ENCODE measurements at regions not wholly inside any gene's neighbourhood (a gene's known extent, or its start where the extent isn't known, plus 50 kb on each side); places are given as distances from the start of the nearest gene placed in this dataset.
"Not testable (repeated sequence)": the region's sequence is repeated elsewhere in the genome, so short reads cannot be mapped to it uniquely, and the experiment has no call there.

GRCh38 chr16:62821824-62822223 is 785.6 kb upstream of the CDH8 start:
- no peak overlapping the region for H3K27ac ChIP-seq
- no peaks in the 10 kb centered on the region for H3K36me3 ChIP-seq
- no peaks in the 10 kb centered on the region for H3K9me3 ChIP-seq
- ATAC-seq (no peak), FAIRE-seq (no peak), DNase-seq (no peak)
- no peaks in the 10 kb centered on the region for H3K4me1 ChIP-seq
- TF ChIP-seq, protein P1, sequence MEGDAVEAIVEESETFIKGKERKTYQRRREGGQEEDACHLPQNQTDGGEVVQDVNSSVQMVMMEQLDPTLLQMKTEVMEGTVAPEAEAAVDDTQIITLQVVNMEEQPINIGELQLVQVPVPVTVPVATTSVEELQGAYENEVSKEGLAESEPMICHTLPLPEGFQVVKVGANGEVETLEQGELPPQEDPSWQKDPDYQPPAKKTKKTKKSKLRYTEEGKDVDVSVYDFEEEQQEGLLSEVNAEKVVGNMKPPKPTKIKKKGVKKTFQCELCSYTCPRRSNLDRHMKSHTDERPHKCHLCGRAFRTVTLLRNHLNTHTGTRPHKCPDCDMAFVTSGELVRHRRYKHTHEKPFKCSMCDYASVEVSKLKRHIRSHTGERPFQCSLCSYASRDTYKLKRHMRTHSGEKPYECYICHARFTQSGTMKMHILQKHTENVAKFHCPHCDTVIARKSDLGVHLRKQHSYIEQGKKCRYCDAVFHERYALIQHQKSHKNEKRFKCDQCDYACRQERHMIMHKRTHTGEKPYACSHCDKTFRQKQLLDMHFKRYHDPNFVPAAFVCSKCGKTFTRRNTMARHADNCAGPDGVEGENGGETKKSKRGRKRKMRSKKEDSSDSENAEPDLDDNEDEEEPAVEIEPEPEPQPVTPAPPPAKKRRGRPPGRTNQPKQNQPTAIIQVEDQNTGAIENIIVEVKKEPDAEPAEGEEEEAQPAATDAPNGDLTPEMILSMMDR (IDR thresholded peaks at IDR 0.05): no peak
- no peaks in the 10 kb centered on the region for H3K27me3 ChIP-seq
- intact Hi-C loops (cut with DNase I): no loop called here
- H3K4me3 ChIP-seq: no peak overlapping the region
- 76 to 86% methylated on average over 2 of the region's 2 CpGs for WGBS, 2 donors

DNA sequence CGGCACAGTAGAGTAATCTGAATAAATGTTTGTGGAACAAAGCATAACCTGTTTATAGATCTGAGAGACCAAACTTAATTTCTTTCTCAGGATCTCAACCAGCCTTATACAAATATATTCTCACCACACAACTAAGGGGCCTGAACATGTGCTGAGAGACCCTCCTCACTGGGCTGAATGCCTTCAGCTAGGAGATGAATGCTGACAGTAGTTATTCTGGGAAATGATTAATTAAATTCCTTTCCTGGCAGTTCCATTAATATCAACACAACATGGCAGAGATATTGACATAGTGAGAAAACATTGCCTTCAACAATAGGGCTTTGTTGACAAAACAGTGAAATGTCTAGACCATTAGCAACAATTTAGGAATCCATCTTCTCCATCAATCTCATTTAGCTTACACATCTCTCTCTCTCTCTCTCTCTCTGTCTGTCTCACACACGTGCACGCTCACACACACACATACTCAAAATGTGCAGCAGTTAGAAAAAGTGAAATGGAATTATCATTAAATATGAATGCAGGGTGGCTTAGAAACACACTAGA is 780.8 kb upstream of the CDH8 start:
- H3K4me3 ChIP-seq: no peak overlapping the region
- 15 to 20% methylated on average over 3 of the region's 3 CpGs for WGBS, 2 donors
- H3K9me3 ChIP-seq: no peaks in the 10 kb centered on the region
- no peak overlapping the region for H3K27ac ChIP-seq
- FAIRE-seq (no peak), ATAC-seq (no peak), DNase-seq (no peak)
- no peaks in the 10 kb centered on the region for H3K27me3 ChIP-seq
- no peaks in the 10 kb centered on the region for H3K4me1 ChIP-seq
- H3K36me3 ChIP-seq: no peaks in the 10 kb centered on the region
- intact Hi-C loops (cut with DNase I): no loop called here
- TF ChIP-seq, protein P1 (IDR thresholded peaks at IDR 0.05): no peak

DNA sequence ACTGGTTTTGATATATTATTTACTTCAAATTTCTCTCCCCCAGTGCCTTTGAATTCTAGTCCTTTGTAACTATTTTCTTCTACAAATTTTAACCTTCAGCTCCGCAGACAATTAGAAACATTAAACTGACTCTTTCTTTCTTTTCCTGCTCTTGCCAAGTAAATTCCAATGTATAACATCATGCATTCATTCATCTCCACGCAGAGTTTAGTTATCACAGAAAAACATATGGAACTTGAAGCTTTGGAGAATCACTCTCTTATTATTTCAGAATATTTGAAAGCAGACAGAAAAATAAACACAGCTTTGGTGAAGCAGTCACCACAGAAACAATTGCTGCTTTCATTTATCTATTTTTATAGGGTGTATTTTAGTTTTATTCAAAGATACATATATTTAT is 778.7 kb upstream of the CDH8 start:
- no peak for FAIRE-seq
- TF ChIP-seq, protein P1 (IDR thresholded peaks at IDR 0.05): no peak
- no peaks in the 10 kb centered on the region for H3K9me3 ChIP-seq
- H3K36me3 ChIP-seq: no peaks in the 10 kb centered on the region
- no peaks in the 10 kb centered on the region for H3K27me3 ChIP-seq
- ATAC-seq: no peak
- intact Hi-C loops (cut with DNase I): no loop called here
- no peak overlapping the region for H3K27ac ChIP-seq
- H3K4me1 ChIP-seq: no peaks in the 10 kb centered on the region
- WGBS, 2 donors: 55 to 68% methylated on average over 2 of the region's 2 CpGs
- no peak for DNase-seq
- H3K4me3 ChIP-seq: no peak overlapping the region

GRCh38 chr16:62805221-62805857 is 769.1 kb upstream of the CDH8 start:
- Histone ChIP-seq H3K36me3 (no peaks in the 10 kb centered on the region), H3K27me3 (no peaks in the 10 kb centered on the region), H3K9me3 (no peaks in the 10 kb centered on the region), H3K4me3 (no peak overlapping the region), H3K4me1 (no peaks in the 10 kb centered on the region), H3K27ac (no peak overlapping the region)
- no peak for FAIRE-seq
- TF ChIP-seq, protein P1 (IDR thresholded peaks at IDR 0.05): no peak
- WGBS, 2 donors: 44% methylated on average over 4 of the region's 4 CpGs
- no peak for DNase-seq
- peak in 1 of 4 donors; percentile 21 for ATAC-seq
- intact Hi-C loops (cut with DNase I): no loop called here

DNA sequence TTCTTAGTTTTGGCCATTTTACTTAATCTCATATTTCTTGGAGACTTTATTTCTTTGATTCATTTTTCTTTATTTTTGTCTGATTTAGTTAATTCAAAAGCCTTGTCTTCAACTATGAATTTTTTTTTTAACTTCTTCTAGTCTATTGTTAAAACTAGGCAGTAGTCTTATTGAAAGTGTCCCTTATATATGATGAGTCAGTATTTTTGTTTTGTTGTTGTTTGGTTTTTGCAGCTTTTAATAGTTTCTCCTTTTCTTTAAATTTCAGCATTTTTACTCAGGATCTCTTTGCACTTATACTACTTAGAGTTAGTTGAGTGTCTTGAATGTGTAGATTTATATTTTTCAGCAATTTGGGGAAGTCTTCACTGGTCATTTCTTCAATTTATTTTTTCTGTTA is 758.5 kb upstream of the CDH8 start:
- H3K4me3 ChIP-seq: no peak overlapping the region
- intact Hi-C loops (cut with DNase I): no loop called here
- ATAC-seq (no peak), DNase-seq (no peak), FAIRE-seq (no peak)
- H3K36me3 ChIP-seq: no peaks in the 10 kb centered on the region
- H3K27ac ChIP-seq: no peak overlapping the region
- H3K27me3 ChIP-seq: no peaks in the 10 kb centered on the region
- TF ChIP-seq, protein P1 (IDR thresholded peaks at IDR 0.05): no peak
- H3K4me1 ChIP-seq: no peaks in the 10 kb centered on the region
- H3K9me3 ChIP-seq: no peaks in the 10 kb centered on the region

DNA sequence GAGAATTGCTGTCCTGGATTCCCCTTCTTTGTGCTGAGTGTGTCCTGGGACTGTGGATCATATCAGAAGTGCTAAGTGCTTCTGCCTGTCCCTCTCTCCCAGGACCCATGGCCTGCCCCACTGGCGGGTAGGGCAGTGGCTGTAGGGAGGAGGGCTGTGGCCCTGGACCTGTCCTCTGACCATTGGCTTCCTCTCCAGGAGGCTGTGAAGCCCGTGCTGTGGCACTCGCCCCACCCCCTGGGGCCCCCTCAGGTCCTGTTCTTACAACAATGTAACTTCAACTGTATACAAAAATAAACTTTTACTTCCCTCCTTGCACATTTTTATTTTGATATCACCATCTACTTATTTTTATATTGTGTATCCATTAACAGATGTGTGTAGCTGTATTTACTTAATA is 743.8 kb upstream of the CDH8 start:
- H3K27me3 ChIP-seq; H3K27ac ChIP-seq; FAIRE-seq; H3K9me3 ChIP-seq; ATAC-seq; H3K36me3 ChIP-seq; H3K4me3 ChIP-seq; DNase-seq; H3K4me1 ChIP-seq; intact Hi-C loops (cut with DNase I): not testable (repeated sequence)
- WGBS, 2 donors: 35 to 63% methylated on average over 3 of the region's 3 CpGs

Data from pancreas (tissue), 10 donors.